GM12865 (cell line): ENCODE measurements at regions not wholly inside any gene's neighbourhood (a gene's known extent, or its start where the extent isn't known, plus 50 kb on each side); places are given as distances from the start of the nearest gene placed in this dataset.
A peak's percentile ranks its signal among the peaks of the same experiment; 100 is the strongest.

Source experiments
- DNase-seq: peaks from one replicate; pipeline ENCODE4 v3.0.0; 2010; ENCODE audit warnings: low read depth
- H3K4me3 ChIP-seq: 2 replicates; pipeline ENCODE4 v1.5.1; 2011; ENCODE audit warnings: mild to moderate bottlenecking, low read depth, low read length, control low read depth
- TF ChIP-seq, protein P1 (sequence below): IDR thresholded peaks from 2 replicates; pipeline ENCODE4 v1.5.1; 2011; ENCODE audit warnings: low read length, control low read depth, low read depth, inconsistent platforms; ENCODE audit not compliant: insufficient read depth; ENCODE audit errors: missing control alignments

DNA sequence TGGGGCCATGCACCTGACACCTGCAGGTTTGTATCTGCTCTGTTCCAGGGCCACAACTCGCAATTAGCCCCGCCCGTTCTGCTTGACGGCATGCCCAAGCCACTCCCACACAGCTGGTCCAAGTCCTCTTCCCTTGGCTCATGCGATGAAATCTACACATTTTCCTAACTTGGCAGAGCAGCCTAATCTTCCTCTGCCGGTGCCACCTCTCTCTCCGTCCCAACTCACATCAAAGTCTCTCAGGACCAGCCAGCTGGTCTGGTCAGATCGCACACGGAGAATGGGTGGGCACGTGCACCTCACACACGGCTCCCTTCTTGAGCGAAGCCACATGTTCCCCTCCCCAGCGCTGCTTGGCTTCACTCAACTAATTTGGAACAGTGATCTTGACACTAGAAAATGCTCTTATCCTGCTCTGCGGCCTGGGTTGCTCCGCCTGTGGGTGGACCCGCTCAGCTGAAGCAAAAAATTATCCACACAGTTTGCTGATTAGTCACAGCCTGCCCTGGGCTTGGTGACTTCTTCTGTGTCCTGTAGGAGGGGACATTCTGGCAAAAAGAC, 176.7 kb downstream of the NRP2 start:
- TF ChIP-seq, protein P1, sequence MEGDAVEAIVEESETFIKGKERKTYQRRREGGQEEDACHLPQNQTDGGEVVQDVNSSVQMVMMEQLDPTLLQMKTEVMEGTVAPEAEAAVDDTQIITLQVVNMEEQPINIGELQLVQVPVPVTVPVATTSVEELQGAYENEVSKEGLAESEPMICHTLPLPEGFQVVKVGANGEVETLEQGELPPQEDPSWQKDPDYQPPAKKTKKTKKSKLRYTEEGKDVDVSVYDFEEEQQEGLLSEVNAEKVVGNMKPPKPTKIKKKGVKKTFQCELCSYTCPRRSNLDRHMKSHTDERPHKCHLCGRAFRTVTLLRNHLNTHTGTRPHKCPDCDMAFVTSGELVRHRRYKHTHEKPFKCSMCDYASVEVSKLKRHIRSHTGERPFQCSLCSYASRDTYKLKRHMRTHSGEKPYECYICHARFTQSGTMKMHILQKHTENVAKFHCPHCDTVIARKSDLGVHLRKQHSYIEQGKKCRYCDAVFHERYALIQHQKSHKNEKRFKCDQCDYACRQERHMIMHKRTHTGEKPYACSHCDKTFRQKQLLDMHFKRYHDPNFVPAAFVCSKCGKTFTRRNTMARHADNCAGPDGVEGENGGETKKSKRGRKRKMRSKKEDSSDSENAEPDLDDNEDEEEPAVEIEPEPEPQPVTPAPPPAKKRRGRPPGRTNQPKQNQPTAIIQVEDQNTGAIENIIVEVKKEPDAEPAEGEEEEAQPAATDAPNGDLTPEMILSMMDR, result no peak
- no peak overlapping the region for H3K4me3 ChIP-seq
- peak; percentile 26 for DNase-seq

DNA sequence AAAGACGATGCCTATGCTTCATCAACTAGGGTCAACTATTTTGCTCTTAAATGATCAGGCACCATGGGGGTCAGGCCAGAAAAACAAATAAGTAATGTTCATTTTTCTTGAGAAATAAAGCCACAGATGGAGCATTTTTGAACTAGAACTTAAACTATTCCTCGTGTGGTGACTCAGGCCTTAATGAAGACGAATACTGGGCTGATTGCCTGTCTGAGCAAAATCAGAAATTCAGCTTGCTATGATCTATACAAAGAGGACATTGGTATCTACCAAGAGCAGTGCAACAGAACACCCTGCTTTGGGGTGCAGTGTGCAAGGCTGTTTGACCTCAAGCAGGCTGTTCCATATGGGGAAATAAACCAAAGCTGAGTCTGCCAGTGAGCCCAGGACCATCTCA, 176.0 kb downstream of the NRP2 start:
- no peak overlapping the region for H3K4me3 ChIP-seq
- DNase-seq, result no peak
- TF ChIP-seq, protein P1, result no peak

DNA sequence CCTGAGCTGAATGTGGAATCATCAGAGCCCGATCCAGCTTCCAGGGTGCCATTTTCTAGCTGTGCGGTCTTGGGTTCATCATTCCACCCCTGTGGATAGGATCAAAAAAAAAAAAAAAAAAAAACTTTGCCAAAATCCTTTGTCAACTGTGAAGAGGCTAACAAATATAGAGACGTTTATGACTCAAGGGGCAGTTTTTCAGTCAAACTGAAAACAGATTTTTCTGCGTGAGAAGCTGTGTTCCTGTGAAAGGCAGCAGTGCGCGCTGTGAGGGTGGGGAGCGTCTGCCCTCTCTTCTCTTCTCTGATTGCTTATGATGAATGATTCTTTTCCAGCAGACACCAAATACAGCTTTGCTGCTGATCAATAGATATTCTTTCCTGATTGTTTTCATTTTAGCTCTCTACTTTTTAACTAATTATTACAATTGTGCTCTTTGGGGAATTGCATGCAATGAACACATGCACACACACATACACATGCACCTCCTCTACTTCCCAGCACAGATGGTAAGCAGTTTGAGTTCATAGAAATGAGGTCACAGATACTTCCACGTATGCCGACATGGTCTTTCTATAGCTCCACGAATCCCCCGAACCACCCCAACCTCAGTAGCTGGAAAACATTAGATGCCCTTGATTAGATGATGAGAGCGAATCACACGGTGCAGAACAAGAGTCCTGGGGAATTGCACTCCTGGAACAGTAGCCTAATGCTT, 175.4 kb downstream of the NRP2 start:
- TF ChIP-seq, protein P1, result no peak
- no peak overlapping the region for H3K4me3 ChIP-seq
- peak; percentile 42 for DNase-seq

GRCh38 chr2:205852457-205852856, 170.2 kb downstream of the NRP2 start:
- no peak for DNase-seq
- no peak overlapping the region for H3K4me3 ChIP-seq
- TF ChIP-seq, protein P1, result no peak

DNA sequence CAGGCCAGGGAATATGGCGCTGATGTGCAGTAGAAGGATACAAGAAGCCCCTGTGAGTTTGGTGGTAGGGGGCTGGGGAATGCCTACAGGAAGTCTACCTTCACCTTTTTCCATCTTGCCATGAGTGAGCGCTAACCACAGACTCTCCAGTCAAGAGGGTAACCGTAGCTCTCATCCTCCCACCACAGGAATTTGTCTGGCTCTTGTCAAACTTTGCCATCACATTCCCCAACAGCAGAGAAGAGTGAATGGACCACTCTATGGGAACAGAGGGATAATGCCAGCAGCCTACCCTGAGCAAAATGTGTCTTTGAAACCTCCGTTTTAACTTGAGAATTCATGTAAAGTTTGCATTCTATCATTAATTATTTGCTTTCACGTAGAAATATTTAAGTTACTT, 168.3 kb downstream of the NRP2 start:
- TF ChIP-seq, protein P1, result no peak
- H3K4me3 ChIP-seq, result no peak overlapping the region
- DNase-seq, result no peak

GRCh38 chr2:205850132-205850531, 167.8 kb downstream of the NRP2 start:
- TF ChIP-seq, protein P1, result no peak
- no peak overlapping the region for H3K4me3 ChIP-seq
- no peak for DNase-seq

DNA sequence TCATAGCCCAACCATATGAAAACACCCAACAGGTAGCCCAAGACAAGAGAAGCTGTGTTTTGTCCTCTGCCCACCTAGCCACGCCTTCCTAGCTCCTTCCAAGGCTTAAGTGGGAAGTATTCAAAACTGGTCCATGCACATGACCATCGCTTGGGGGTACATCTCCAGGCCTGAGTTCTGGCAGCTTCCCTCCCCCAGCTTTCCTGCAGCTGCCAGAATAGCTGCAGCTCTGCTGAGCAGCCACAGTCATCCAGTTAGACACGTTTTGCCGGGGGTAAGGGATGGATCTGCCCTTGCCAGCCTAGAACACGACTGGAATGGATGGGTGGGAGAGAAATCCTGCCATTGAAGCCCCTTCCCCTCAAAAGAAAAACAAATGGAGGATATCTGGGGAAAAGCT, 166.8 kb downstream of the NRP2 start:
- TF ChIP-seq, protein P1, result no peak
- no peak overlapping the region for H3K4me3 ChIP-seq
- DNase-seq, result no peak
